ENCODE measurements at regions not wholly inside any gene's neighbourhood (a gene's known extent, or its start where the extent isn't known, plus 50 kb on each side); places are given as distances from the start of the nearest gene placed in this dataset.
"Not testable (repeated sequence)": the region's sequence is repeated elsewhere in the genome, so short reads cannot be mapped to it uniquely, and the experiment has no call there.

- not testable (repeated sequence) for H3K4me3 ChIP-seq (ENCODE audit: low read depth, low read length); H3K79me2 ChIP-seq; H3K36me3 ChIP-seq (ENCODE audit: control insufficient read depth, insufficient read depth, low read length); H2AFZ ChIP-seq; H3K9ac ChIP-seq; H3K4me2 ChIP-seq (ENCODE audit: low read length); H3K27me3 ChIP-seq (ENCODE audit: control insufficient read depth, insufficient read depth, low read length); H3K9me3 ChIP-seq (ENCODE audit: control insufficient read depth, low read length); H3K27ac ChIP-seq; H3K4me1 ChIP-seq
These were observed 103.3 kb downstream of the FAM72B start for GRCh38 chr1:121080904-121081264.

- H3K27me3 ChIP-seq (ENCODE audit: control insufficient read depth, insufficient read depth, low read length); H3K79me2 ChIP-seq; H3K4me3 ChIP-seq (ENCODE audit: low read depth, low read length); H3K9me3 ChIP-seq (ENCODE audit: control insufficient read depth, low read length); H3K36me3 ChIP-seq (ENCODE audit: control insufficient read depth, insufficient read depth, low read length); H3K27ac ChIP-seq; H3K4me1 ChIP-seq; H3K9ac ChIP-seq; H2AFZ ChIP-seq; H3K4me2 ChIP-seq (ENCODE audit: low read length): not testable (repeated sequence)
These were observed 102.4 kb downstream of the FAM72B start for GRCh38 chr1:121081625-121082199.

GRCh38 chr1:121082995-121083394, 101.1 kb downstream of the FAM72B start:
- not testable (repeated sequence) for H3K9me3 ChIP-seq (ENCODE audit: control insufficient read depth, low read length); H3K27ac ChIP-seq; H3K79me2 ChIP-seq; H3K4me3 ChIP-seq (ENCODE audit: low read depth, low read length); H3K27me3 ChIP-seq (ENCODE audit: control insufficient read depth, insufficient read depth, low read length); H2AFZ ChIP-seq; H3K4me2 ChIP-seq (ENCODE audit: low read length); H3K4me1 ChIP-seq; H3K9ac ChIP-seq; H3K36me3 ChIP-seq (ENCODE audit: control insufficient read depth, insufficient read depth, low read length)

GRCh38 chr1:121086249-121086648, 97.9 kb downstream of the FAM72B start:
- H3K36me3 ChIP-seq (ENCODE audit: control insufficient read depth, insufficient read depth, low read length); H3K27me3 ChIP-seq (ENCODE audit: control insufficient read depth, insufficient read depth, low read length); H3K79me2 ChIP-seq; H3K4me3 ChIP-seq (ENCODE audit: low read depth, low read length); H3K9ac ChIP-seq; H3K4me1 ChIP-seq; H3K9me3 ChIP-seq (ENCODE audit: control insufficient read depth, low read length); H3K4me2 ChIP-seq (ENCODE audit: low read length); H2AFZ ChIP-seq; H3K27ac ChIP-seq: not testable (repeated sequence)

- not testable (repeated sequence) for H3K27ac ChIP-seq; H2AFZ ChIP-seq; H3K4me2 ChIP-seq (ENCODE audit: low read length); H3K4me1 ChIP-seq; H3K27me3 ChIP-seq (ENCODE audit: control insufficient read depth, insufficient read depth, low read length); H3K36me3 ChIP-seq (ENCODE audit: control insufficient read depth, insufficient read depth, low read length); H3K9ac ChIP-seq; H3K79me2 ChIP-seq; H3K9me3 ChIP-seq (ENCODE audit: control insufficient read depth, low read length); H3K4me3 ChIP-seq (ENCODE audit: low read depth, low read length)
These were observed 96.9 kb downstream of the FAM72B start for GRCh38 chr1:121087221-121087620.

- H3K4me3 ChIP-seq (ENCODE audit: low read depth, low read length); H3K27me3 ChIP-seq (ENCODE audit: control insufficient read depth, insufficient read depth, low read length): not testable (repeated sequence)
These were observed 95.6 kb downstream of the FAM72B start for GRCh38 chr1:121088568-121088967.

GRCh38 chr1:121092329-121092968, 91.7 kb downstream of the FAM72B start:
- H3K9me3 ChIP-seq (ENCODE audit: control insufficient read depth, low read length); H3K27ac ChIP-seq; H3K36me3 ChIP-seq (ENCODE audit: control insufficient read depth, insufficient read depth, low read length); H3K4me2 ChIP-seq (ENCODE audit: low read length); H2AFZ ChIP-seq; H3K27me3 ChIP-seq (ENCODE audit: control insufficient read depth, insufficient read depth, low read length); H3K79me2 ChIP-seq; H3K4me3 ChIP-seq (ENCODE audit: low read depth, low read length); H3K9ac ChIP-seq; H3K4me1 ChIP-seq: not testable (repeated sequence)

More at GRCh38 chr1:121088568-121088967, 95.6 kb downstream of the FAM72B start:
- H2AFZ ChIP-seq; H3K4me1 ChIP-seq; H3K36me3 ChIP-seq (ENCODE audit: control insufficient read depth, insufficient read depth, low read length); H3K9ac ChIP-seq; H3K4me2 ChIP-seq (ENCODE audit: low read length); H3K27ac ChIP-seq; H3K9me3 ChIP-seq (ENCODE audit: control insufficient read depth, low read length); H3K79me2 ChIP-seq: not testable (repeated sequence)

GRCh38 chr1:121095014-121095413, 89.1 kb downstream of the FAM72B start:
- H3K9me3 ChIP-seq (ENCODE audit: control insufficient read depth, low read length); H3K36me3 ChIP-seq (ENCODE audit: control insufficient read depth, insufficient read depth, low read length); H3K27me3 ChIP-seq (ENCODE audit: control insufficient read depth, insufficient read depth, low read length); H3K4me3 ChIP-seq (ENCODE audit: low read depth, low read length); H3K9ac ChIP-seq; H2AFZ ChIP-seq; H3K79me2 ChIP-seq; H3K4me2 ChIP-seq (ENCODE audit: low read length); H3K4me1 ChIP-seq; H3K27ac ChIP-seq: not testable (repeated sequence)
